SK-N-MC (cell line): ENCODE measurements at regions not wholly inside any gene's neighbourhood (a gene's known extent, or its start where the extent isn't known, plus 50 kb on each side); places are given as distances from the start of the nearest gene placed in this dataset.

Experiments used
- EZH2 ChIP-seq: fragments of 200-600 bp; sonication (generic); IDR thresholded peaks from one replicate; pipeline ENCODE4 v1.6.1; 2017; ENCODE audit warnings: antibody characterized with exemption
- FOXP2 ChIP-seq: optimal IDR thresholded peaks from 2 replicates; pipeline ENCODE3; 2011; ENCODE audit warnings: mild to moderate bottlenecking, moderate library complexity; ENCODE audit not compliant: insufficient read depth; ENCODE audit errors: extremely low read length, control extremely low read depth
- POLR2AphosphoS5 ChIP-seq: IDR thresholded peaks from 2 replicates; pipeline ENCODE4 v1.6.1; 2012; ENCODE audit warnings: mild to moderate bottlenecking, low read depth, low read length, borderline replicate concordance

DNA sequence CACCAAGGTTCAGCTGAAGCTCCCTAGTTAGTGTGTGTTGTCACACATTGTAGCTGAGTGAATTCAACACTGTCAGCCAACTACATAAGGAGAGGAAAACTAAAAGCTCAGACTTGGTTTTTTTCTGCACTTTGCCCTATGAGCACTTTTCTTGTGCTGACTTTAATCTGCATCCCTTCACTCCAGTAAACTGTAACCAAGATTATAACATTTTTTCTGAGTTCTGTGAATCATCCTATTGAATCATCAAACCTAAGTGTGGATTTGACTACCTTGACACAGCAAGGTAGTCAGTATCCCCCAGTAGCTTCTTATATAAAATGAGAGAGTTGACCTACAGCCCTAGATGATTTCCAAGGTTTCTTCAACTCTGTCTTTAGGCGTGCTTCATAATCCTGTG, 325.0 kb downstream of the AGTPBP1 start:
- no peak for TF ChIP-seq POLR2AphosphoS5
- TF ChIP-seq EZH2 = no peak
- TF ChIP-seq FOXP2 = no peak
